ENCODE measurements at regions not wholly inside any gene's neighbourhood (a gene's known extent, or its start where the extent isn't known, plus 50 kb on each side); places are given as distances from the start of the nearest gene placed in this dataset.

GRCh38 chr7:156475179-156475578 lies 165.4 kb upstream of the RNF32 start:
- DNase-seq: no peak

GRCh38 chr7:156474241-156474743 lies 166.3 kb upstream of the RNF32 start:
- no peak for DNase-seq

GRCh38 chr7:156473476-156474240 lies 166.9 kb upstream of the RNF32 start:
- peak; percentile 67 for DNase-seq

- DNase-seq: no peak
These were observed 168.3 kb upstream of the RNF32 start for GRCh38 chr7:156472267-156472666.

GRCh38 chr7:156470399-156471320 lies 169.9 kb upstream of the RNF32 start:
- no peak for DNase-seq

GRCh38 chr7:156466955-156467625 lies 173.5 kb upstream of the RNF32 start:
- DNase-seq: no peak

- DNase-seq: no peak
These were observed 174.3 kb upstream of the RNF32 start for GRCh38 chr7:156466272-156466671.

- no peak for DNase-seq
These were observed 175.4 kb upstream of the RNF32 start for GRCh38 chr7:156465186-156465585.

DNA sequence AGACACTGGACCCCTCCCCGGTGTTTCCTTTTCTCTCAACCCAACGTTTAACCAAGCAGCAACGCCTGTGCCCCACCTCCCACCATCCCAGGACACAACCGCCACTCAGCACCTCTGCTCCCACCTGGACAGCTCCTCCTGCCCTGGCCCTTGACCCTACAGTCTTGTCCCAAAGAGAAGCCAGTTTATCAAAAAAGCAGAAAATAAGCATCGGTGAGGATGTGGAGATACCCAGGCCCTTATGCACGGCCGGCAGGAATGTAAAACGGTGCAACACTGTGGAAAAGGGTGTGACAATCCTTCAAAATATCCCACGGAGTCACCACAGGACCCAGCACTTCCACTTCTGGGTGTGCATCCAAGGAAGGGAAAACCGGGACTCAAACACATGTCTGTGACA lies 176.2 kb upstream of the RNF32 start:
- DNase-seq: no peak

- DNase-seq: no peak
These were observed 177.3 kb upstream of the RNF32 start for GRCh38 chr7:156463280-156463679.

GRCh38 chr7:156461881-156462665 lies 178.5 kb upstream of the RNF32 start:
- DNase-seq: no peak

- DNase-seq: no peak
These were observed 179.5 kb upstream of the RNF32 start for GRCh38 chr7:156460858-156461627.

- no peak for DNase-seq
These were observed 181.0 kb upstream of the RNF32 start for GRCh38 chr7:156459582-156459981.

GRCh38 chr7:156459067-156459466 lies 181.5 kb upstream of the RNF32 start:
- no peak for DNase-seq

DNA sequence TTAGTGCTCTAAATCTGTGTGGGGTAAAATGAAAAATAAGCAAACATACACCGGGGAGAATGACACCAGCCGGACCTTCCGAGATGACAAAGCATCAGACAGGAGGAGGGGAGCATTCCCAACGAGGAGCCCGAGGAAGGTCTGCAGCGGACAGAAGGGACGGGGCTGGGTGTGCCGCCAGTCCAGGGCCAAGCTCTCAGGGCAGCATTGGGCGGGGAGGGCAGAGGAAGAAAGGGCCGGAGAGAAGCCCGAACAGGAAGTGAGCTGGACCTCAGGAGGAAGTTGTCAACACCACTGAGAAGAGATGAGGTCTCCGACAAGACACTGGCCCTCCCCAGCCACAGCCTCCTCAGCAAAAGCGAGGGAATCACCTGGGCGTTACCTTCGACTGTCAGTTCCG lies 182.6 kb upstream of the RNF32 start:
- DNase-seq: no peak

DNA sequence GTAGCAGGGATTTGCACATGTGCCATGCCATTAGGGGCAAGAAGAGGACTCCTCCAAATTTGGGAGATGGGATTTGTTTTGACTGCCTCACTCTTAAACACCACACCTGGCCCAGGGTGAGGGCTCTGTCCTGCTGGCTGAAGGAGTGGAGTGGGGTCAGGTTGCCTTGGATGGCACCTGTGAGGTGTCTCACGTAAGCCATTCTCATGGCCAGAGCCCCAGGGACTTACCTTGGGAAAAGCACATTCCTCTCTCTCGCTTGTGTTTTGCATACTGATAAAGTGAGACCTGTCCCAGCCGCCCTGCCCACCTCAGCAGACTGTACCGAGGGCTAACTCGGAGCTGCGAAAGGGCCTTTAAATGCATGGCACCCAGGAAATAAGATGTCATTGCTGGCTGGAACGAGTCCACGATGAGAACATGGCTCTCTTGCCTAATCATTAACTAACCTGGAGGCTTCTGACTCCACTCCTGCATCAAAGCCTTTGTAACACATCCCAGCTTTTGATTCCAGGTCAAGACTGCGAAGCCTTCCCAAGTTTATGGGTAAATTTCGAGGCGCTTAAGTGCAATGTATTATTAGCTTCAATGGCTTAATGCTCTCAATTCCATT lies 184.0 kb upstream of the RNF32 start:
- DNase-seq: no peak

DNA sequence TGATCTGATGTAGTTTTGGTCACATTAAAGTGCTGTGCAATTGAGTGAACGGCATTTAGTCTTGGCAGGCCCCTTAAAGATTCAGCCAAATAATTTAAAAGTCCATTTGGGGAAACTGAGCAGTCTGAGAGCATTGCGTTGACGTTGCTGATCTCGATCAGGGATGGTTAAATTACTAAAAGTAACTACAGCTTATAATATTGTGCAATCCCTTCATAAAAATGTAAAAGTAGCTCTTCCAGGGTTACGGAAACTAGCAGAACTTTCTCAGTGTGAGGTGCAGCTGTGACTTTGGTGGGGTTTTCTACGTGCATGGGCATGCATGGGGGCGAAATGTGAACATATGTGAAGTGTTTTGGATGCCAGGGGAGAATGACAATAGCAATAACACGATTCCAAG lies 184.5 kb upstream of the RNF32 start:
- DNase-seq: no peak

- DNase-seq: no peak
These were observed 190.1 kb upstream of the RNF32 start for GRCh38 chr7:156450473-156450872.

GRCh38 chr7:156448918-156449317 lies 191.7 kb upstream of the RNF32 start:
- DNase-seq: no peak

GRCh38 chr7:156446990-156447389 lies 193.6 kb upstream of the RNF32 start:
- no peak for DNase-seq
